ENCODE measurements at regions not wholly inside any gene's neighbourhood (a gene's known extent, or its start where the extent isn't known, plus 50 kb on each side); places are given as distances from the start of the nearest gene placed in this dataset.

GRCh38 chr12:125304029-125304428 lies 238.8 kb downstream of the AACS start:
- TF ChIP-seq CTCF (conservative IDR thresholded peaks at IDR 0.05; ENCODE audit: low read length) (no peak), EZH2phosphoT487 (IDR thresholded peaks at IDR 0.05; ENCODE audit: borderline replicate concordance, low read depth, low read length) (no peak)
